Mucosa of descending colon (tissue), 3 donors: ENCODE measurements at regions not wholly inside any gene's neighbourhood (a gene's known extent, or its start where the extent isn't known, plus 50 kb on each side); places are given as distances from the start of the nearest gene placed in this dataset.

ENCODE experiments used
- ATAC-seq: fragments of 200-7000 bp; cut with Tn5 transposase; one replicate; pipeline ENCODE4 v1.9.1; 2020; ENCODE audit warnings: mild to moderate bottlenecking, moderate library complexity
- DNase-seq, 3 donors: peaks; one replicate each; pipeline ENCODE4 v3.0.0-alpha.2; 2020
- H3K36me3 ChIP-seq: fragments of 200-600 bp; one replicate; pipeline ENCODE4 v1.8.0; 2021; ENCODE audit warnings: low read depth, mild to moderate bottlenecking
- H3K4me1 ChIP-seq: fragments of 200-600 bp; one replicate; pipeline ENCODE4 v1.8.0; 2021; ENCODE audit warnings: low read depth, mild to moderate bottlenecking
- H3K4me3 ChIP-seq: fragments of 200-600 bp; one replicate; pipeline ENCODE4 v1.8.0; 2021; ENCODE audit warnings: mild to moderate bottlenecking
- H3K9me3 ChIP-seq: fragments of 200-600 bp; one replicate; pipeline ENCODE4 v1.8.0; 2021; ENCODE audit warnings: mild to moderate bottlenecking
- CTCF ChIP-seq: fragments of 200-600 bp; IDR thresholded peaks from one replicate; pipeline ENCODE4 v1.8.0; 2022; ENCODE audit warnings: antibody characterized with exemption, mild to moderate bottlenecking
- intact Hi-C, 2 donors: fragments of 100-400 bp; cut with DNase I in 1 of 2; cut with micrococcal nuclease in 1 of 2; formaldehyde crosslinking; loops; one replicate each; pipeline versions ENCODE4 v1.11.0 to v1.11.1; 2022; cut with DNase I, micrococcal nuclease
- donor health status: DM: no; HTN: no; CAD: no; lungs with moderate emphysema.
- donor health status: DM: no; HTN: no; CAD: no.
- donor health status: DM: no; HTN: yes; CAD: no.

DNA sequence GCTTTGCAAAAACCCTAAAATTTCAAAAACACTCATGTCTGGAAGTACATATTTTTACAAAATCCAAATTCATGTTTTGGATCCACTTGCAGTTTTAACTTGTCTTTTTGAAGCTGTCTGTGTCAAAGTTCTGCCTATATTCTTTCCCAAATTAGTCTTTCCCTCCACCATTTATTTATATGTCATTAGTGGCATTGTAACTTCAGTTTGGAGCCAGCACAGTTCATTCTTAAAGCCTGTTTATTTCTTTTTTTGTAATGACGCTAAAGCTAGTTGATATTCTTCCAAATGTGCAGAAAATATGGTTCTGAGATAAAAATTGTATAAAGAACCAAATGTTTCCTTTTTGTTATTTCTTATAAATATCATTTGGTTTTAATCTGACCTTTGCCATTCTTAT is 2039.3 kb downstream of the OLFM4 start:
- Histone ChIP-seq H3K9me3 (peaks cover 27% of the 10 kb centered on the region), H3K36me3 (no peaks in the 10 kb centered on the region), H3K4me1 (no peaks in the 10 kb centered on the region), H3K4me3 (no peak overlapping the region)
- TF ChIP-seq CTCF, result no peak
- intact Hi-C loops, result no loop called here
- ATAC-seq, result no peak
- no peak for DNase-seq

GRCh38 chr13:55069746-55070145 is 2041.1 kb downstream of the OLFM4 start:
- no peak for DNase-seq
- Histone ChIP-seq H3K36me3 (no peaks in the 10 kb centered on the region), H3K4me1 (no peaks in the 10 kb centered on the region), H3K9me3 (peaks cover 36% of the 10 kb centered on the region), H3K4me3 (no peak overlapping the region)
- no peak for ATAC-seq
- intact Hi-C loops, result no loop called here
- TF ChIP-seq CTCF, result no peak

DNA sequence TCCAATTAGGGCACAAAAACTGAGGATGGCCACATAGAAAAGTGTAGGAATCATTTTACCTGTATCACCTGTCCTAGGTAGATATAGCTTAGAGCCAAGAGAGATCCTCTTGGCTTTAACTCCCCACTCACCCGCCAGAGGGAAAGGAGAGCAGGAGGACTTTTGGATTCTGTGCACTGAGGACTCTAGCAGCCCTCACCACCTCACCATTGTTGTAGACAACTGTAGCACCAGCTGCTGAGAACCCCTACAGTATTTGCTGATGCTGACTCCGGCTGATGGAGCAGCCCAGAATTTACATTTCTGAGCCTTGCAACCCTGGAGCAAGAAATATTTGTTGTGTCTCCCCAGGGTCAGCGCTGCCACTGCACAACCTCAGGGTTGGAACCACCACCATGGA is 2044.4 kb downstream of the OLFM4 start:
- intact Hi-C loops, result no loop called here
- no peak overlapping the region for H3K4me3 ChIP-seq
- no peaks in the 10 kb centered on the region for H3K4me1 ChIP-seq
- peaks cover 44% of the 10 kb centered on the region for H3K9me3 ChIP-seq
- ATAC-seq, result no peak
- no peaks in the 10 kb centered on the region for H3K36me3 ChIP-seq
- no peak for TF ChIP-seq CTCF
- DNase-seq, result no peak

DNA sequence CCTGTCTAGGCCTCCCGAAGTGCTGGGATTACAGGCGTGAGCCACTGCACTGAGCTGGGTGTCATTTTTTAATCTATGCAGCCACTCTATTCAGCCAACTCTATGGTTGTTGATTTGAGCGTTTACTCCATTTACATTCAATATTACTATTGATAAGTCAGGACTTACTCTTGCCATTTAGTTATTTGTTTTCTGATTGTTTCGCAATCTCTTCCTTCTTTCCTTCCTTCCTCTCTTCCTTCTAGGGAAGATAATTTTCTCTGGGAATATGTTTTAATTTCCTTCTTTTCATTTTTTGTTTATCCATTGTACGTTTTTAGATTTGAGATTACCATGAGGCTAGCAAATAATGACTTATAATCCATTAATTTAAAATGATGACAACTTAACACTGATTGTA is 2056.0 kb downstream of the OLFM4 start:
- Histone ChIP-seq H3K4me3 (no peak overlapping the region), H3K9me3 (peaks cover 41% of the 10 kb centered on the region), H3K4me1 (no peaks in the 10 kb centered on the region), H3K36me3 (no peaks in the 10 kb centered on the region)
- intact Hi-C loops, result no loop called here
- TF ChIP-seq CTCF, result no peak
- DNase-seq (no peak), ATAC-seq (no peak)

DNA sequence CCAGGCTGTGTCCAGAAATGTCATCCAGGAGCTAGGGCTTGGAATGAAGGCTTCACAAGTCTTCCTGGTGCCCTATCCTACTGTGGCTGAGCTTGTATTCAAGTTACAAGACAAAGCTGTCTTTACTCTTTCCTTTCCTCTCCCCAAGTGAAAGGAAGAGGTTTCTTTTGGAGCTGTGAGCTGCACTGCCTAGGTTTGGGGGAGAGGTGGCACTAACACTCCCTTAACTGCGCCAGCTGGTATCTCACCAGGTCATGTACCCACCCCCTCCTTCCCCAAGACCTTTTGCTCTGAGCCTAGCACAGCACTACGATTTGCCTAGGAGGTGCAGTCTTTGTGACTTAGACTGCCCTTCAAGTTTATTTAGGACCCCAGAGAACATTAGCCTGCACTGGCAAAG is 2053.6 kb upstream of the PRR20A start:
- Histone ChIP-seq H3K9me3 (peaks cover 45% of the 10 kb centered on the region), H3K36me3 (no peaks in the 10 kb centered on the region), H3K4me1 (no peaks in the 10 kb centered on the region), H3K4me3 (no peak overlapping the region)
- ATAC-seq (no peak), DNase-seq (no peak)
- intact Hi-C loops, result no loop called here
- no peak for TF ChIP-seq CTCF

DNA sequence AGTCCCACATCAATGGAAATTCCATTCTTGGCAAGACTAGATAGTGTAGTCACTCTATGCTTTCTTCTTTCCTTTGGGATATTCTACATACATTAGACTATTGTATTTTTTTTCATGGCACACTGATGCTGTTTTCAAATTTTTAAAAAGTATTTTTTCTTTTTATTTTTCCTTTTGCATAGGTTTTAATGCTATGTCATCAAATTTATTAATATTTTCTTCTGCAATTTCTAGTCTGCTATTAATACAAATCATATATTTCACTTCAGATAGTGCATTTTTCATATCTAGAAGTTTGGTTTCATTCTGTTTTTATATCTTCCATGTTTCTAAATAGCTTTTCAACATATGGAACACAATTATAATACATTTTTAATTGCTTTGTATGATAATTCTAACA is 2050.1 kb upstream of the PRR20A start:
- Histone ChIP-seq H3K9me3 (peaks cover 54% of the 10 kb centered on the region), H3K36me3 (no peaks in the 10 kb centered on the region), H3K4me1 (no peaks in the 10 kb centered on the region), H3K4me3 (no peak overlapping the region)
- intact Hi-C loops, result no loop called here
- DNase-seq (no peak), ATAC-seq (no peak)
- no peak for TF ChIP-seq CTCF
